ENCODE measurements at regions not wholly inside any gene's neighbourhood (a gene's known extent, or its start where the extent isn't known, plus 50 kb on each side); places are given as distances from the start of the nearest gene placed in this dataset.
"Not testable (repeated sequence)": the region's sequence is repeated elsewhere in the genome, so short reads cannot be mapped to it uniquely, and the experiment has no call there.

DNA sequence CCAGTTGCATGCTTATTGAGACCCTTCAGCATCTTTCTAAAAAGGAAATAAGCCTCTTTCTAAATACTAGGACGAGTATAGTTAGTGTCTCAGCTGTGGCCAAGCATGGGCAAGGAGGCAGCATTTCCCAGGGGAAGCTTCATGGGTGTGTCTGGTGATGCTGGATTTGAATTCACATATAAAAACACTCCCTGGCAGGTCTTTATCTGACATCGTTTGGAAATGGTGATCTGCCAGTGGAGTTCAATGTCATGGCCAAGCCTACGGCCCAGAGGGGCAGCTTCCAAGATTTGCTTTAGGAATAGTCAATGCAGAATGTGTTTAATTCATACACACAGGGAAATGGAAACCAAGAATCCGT, 94.7 kb downstream of the SRGAP2 start:
- H3K4me3 ChIP-seq (ENCODE audit: extremely low read depth in 1 of 4, insufficient read depth in 2 of 4, low read depth in 3 of 4, low read length in 4 of 4); H4K8ac ChIP-seq (ENCODE audit: extremely low read depth, insufficient read depth, low read length); H2BK20ac ChIP-seq (ENCODE audit: low read length); POLR2A ChIA-PET (ENCODE audit: partially characterized antibody); H3K9ac ChIP-seq (replicated peaks in 1 of 4; ENCODE audit: extremely low read depth in 1 of 4, low read depth in 3 of 4, low read length in 3 of 4); H3K4me2 ChIP-seq (ENCODE audit: insufficient read depth in 1 of 2, low read depth in 2 of 2, low read length in 2 of 2); H4K5ac ChIP-seq (ENCODE audit: insufficient read length, low read depth, low read length); H2AFZ ChIP-seq (ENCODE audit: low read length); H2AK5ac ChIP-seq (ENCODE audit: low read depth, low read length); H3K9me3 ChIP-seq (ENCODE audit: insufficient read depth in 2 of 2, low read depth in 1 of 2, low read length in 1 of 2); H3K18ac ChIP-seq (ENCODE audit: extremely low read depth, low read length); H3K4me1 ChIP-seq (replicated peaks in 1 of 4; ENCODE audit: control insufficient read depth in 3 of 4, insufficient read depth in 4 of 4, low read length in 3 of 4); H3K79me1 ChIP-seq (ENCODE audit: low read depth, low read length); H3K27me3 ChIP-seq (replicated peaks in 1 of 4; ENCODE audit: control insufficient read depth in 3 of 4, extremely low read depth in 1 of 4, insufficient read depth in 3 of 4, low read length in 3 of 4); H4K20me1 ChIP-seq (replicated peaks in 1 of 2; ENCODE audit: control insufficient read depth in 1 of 2, insufficient read depth in 2 of 2, low read length in 2 of 2); H3K23ac ChIP-seq (ENCODE audit: insufficient read length); H3K14ac ChIP-seq (ENCODE audit: insufficient read length); H3K36me3 ChIP-seq (ENCODE audit: control insufficient read depth in 2 of 4, insufficient read depth in 4 of 4, low read length in 3 of 4); FAIRE-seq; CTCF ChIA-PET (ENCODE audit: partially characterized antibody); H2BK120ac ChIP-seq (replicated peaks; ENCODE audit: low read depth, low read length); H2BK12ac ChIP-seq (ENCODE audit: low read depth, low read length); H3K27ac ChIP-seq (ENCODE audit: low read depth, low read length); DNase-seq (ENCODE audit: low read depth in 1 of 2, low spot score in 2 of 2); H3K23me2 ChIP-seq (ENCODE audit: low read depth, low read length); H3K4ac ChIP-seq (replicated peaks; ENCODE audit: insufficient read length, low read depth, low read length); H3K56ac ChIP-seq (replicated peaks; ENCODE audit: insufficient read length, low read depth, low read length); H3K79me2 ChIP-seq (ENCODE audit: control insufficient read depth in 1 of 2, insufficient read depth in 2 of 2, low read length in 2 of 2); H4K91ac ChIP-seq (replicated peaks; ENCODE audit: insufficient read length, low read length); H2BK15ac ChIP-seq (ENCODE audit: low read length); H2BK5ac ChIP-seq (ENCODE audit: low read depth, low read length): not testable (repeated sequence)
- 91% methylated on average over 1 of the region's 4 CpGs; no CpG with 5 or more reads in 1 of the 2 experiments for WGBS, 2 experiments (ENCODE audit: extremely low coverage in 1 of 2, insufficient coverage in 1 of 2, insufficient read length in 1 of 2, insufficient replicate concordance in 2 of 2, low coverage in 1 of 2, low lambda C conversion rate in 2 of 2, missing lambda C conversion rate in 1 of 2)

DNA sequence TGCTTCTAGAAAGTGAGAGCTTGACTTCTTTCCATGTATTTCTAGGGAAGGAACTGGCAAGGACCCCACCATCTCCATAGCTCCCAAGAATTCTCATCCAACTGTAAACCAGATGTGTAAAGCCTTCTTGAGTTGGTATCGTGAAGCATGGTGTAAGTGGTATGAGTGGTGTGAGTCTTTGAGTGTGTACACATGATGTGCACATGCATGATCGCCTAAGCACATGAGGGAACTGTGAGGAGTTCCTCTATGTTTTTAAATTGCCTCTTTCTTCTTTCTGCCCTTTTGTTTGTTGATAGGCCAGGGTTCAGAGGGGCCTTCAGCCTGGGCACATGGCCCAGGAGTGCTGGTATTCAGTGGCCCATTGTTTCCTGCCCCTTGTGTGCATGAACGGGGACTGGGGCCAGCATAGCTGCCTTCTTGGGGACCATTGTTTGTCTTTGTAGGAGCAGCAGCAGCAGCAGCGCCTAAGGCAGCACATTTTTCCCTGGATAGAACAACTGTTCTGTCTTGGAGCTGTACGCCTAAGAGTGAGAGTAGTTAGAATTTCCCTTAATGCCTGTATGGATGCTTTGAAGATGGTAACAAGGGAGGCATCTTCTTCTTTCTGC, 95.9 kb downstream of the SRGAP2 start:
- CTCF ChIA-PET (ENCODE audit: partially characterized antibody); H3K14ac ChIP-seq (ENCODE audit: insufficient read length); H3K4me2 ChIP-seq (ENCODE audit: insufficient read depth in 1 of 2, low read depth in 2 of 2, low read length in 2 of 2); H3K18ac ChIP-seq (ENCODE audit: extremely low read depth, low read length); DNase-seq (ENCODE audit: low read depth in 1 of 2, low spot score in 2 of 2); H3K23me2 ChIP-seq (ENCODE audit: low read depth, low read length); H3K79me1 ChIP-seq (ENCODE audit: low read depth, low read length); H2BK5ac ChIP-seq (ENCODE audit: low read depth, low read length); H2AFZ ChIP-seq (ENCODE audit: low read length); H2BK20ac ChIP-seq (ENCODE audit: low read length); POLR2A ChIA-PET (ENCODE audit: partially characterized antibody); H2BK12ac ChIP-seq (ENCODE audit: low read depth, low read length); H3K23ac ChIP-seq (ENCODE audit: insufficient read length); H2BK120ac ChIP-seq (replicated peaks; ENCODE audit: low read depth, low read length); H4K5ac ChIP-seq (ENCODE audit: insufficient read length, low read depth, low read length); H3K9me3 ChIP-seq (ENCODE audit: insufficient read depth in 2 of 2, low read depth in 1 of 2, low read length in 1 of 2); H3K4me3 ChIP-seq (ENCODE audit: extremely low read depth in 1 of 4, insufficient read depth in 2 of 4, low read depth in 3 of 4, low read length in 4 of 4); H2BK15ac ChIP-seq (ENCODE audit: low read length); H3K27me3 ChIP-seq (replicated peaks in 1 of 4; ENCODE audit: control insufficient read depth in 3 of 4, extremely low read depth in 1 of 4, insufficient read depth in 3 of 4, low read length in 3 of 4); H3K4me1 ChIP-seq (replicated peaks in 1 of 4; ENCODE audit: control insufficient read depth in 3 of 4, insufficient read depth in 4 of 4, low read length in 3 of 4); H3K79me2 ChIP-seq (ENCODE audit: control insufficient read depth in 1 of 2, insufficient read depth in 2 of 2, low read length in 2 of 2); H3K27ac ChIP-seq (ENCODE audit: low read depth, low read length); H3K9ac ChIP-seq (replicated peaks in 1 of 4; ENCODE audit: extremely low read depth in 1 of 4, low read depth in 3 of 4, low read length in 3 of 4); H2AK5ac ChIP-seq (ENCODE audit: low read depth, low read length); H3K4ac ChIP-seq (replicated peaks; ENCODE audit: insufficient read length, low read depth, low read length); H4K20me1 ChIP-seq (replicated peaks in 1 of 2; ENCODE audit: control insufficient read depth in 1 of 2, insufficient read depth in 2 of 2, low read length in 2 of 2); FAIRE-seq; H4K8ac ChIP-seq (ENCODE audit: extremely low read depth, insufficient read depth, low read length); H3K36me3 ChIP-seq (ENCODE audit: control insufficient read depth in 2 of 4, insufficient read depth in 4 of 4, low read length in 3 of 4); H3K56ac ChIP-seq (replicated peaks; ENCODE audit: insufficient read length, low read depth, low read length); H4K91ac ChIP-seq (replicated peaks; ENCODE audit: insufficient read length, low read length): not testable (repeated sequence)
- no CpG with 5 or more reads among the region's 5 CpGs for WGBS, 2 experiments (ENCODE audit: extremely low coverage in 1 of 2, insufficient coverage in 1 of 2, insufficient read length in 1 of 2, insufficient replicate concordance in 2 of 2, low coverage in 1 of 2, low lambda C conversion rate in 2 of 2, missing lambda C conversion rate in 1 of 2)

Data from H1 (cell line).